ENCODE measurements at regions not wholly inside any gene's neighbourhood (a gene's known extent, or its start where the extent isn't known, plus 50 kb on each side); places are given as distances from the start of the nearest gene placed in this dataset.
"Not testable (repeated sequence)": the region's sequence is repeated elsewhere in the genome, so short reads cannot be mapped to it uniquely, and the experiment has no call there.

DNA sequence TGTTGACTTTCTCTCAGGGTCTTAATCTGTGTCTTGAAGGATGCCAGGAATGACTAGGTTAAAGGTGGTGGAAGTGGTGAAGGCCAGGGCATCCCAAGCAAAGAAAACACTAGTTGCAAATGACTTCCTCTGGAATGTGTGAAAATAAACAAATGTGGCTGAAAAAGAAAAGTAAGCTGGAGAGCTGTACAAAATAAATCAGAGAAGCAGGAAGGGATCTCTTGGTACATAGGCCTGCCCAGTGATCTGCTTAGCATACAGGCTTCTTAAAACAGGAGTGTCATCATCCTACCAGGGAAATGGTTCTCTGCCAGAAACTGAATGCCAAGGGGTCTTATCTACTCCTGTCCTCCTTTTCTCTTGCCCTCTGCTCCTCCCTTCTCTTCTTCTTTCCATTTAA is 1616.0 kb downstream of the KHDRBS2 start:
- DNase-seq (ENCODE audit: low spot score) = no peak

DNA sequence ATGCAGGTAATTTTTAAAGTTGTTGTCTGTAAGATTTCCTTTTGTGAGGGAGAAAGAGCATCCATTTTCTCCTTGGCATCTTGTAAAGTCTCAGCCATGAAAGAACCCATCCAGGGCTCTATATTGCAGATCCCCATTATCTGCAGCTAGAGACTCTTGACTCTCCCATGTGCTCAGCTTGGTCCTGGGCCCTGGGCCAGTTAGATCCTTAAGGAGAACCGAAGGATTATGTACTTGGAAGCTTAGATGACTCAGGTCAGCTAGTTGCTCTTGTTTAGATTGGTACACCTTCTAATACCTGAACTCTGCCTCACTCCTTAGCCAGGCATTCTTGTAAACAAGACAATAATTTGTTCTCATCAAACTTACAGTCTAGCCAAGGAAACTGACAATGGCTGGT is 1617.6 kb downstream of the KHDRBS2 start:
- no peak for DNase-seq (ENCODE audit: low spot score)

DNA sequence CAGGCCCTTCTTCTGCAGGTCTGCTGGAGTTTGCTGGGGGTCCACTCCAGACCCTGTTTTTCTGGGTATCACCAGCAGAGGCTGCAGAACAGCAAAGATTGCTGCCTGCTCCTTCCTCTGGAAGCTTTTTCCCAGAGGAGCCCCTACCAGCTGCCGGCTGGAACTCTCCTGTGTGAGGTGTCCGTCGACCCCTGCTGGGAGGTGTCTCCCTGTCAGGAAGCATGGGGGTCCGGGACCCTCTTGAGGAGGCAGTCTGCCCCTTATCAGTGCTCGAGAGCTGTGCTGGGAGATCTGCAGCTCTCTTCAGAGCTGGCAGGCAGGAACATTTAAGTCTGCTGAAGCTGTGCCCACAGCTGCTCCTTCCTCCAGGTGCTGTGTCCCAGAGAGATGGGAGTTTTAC is 1622.8 kb downstream of the KHDRBS2 start:
- not testable (repeated sequence) for DNase-seq (ENCODE audit: low spot score)

DNA sequence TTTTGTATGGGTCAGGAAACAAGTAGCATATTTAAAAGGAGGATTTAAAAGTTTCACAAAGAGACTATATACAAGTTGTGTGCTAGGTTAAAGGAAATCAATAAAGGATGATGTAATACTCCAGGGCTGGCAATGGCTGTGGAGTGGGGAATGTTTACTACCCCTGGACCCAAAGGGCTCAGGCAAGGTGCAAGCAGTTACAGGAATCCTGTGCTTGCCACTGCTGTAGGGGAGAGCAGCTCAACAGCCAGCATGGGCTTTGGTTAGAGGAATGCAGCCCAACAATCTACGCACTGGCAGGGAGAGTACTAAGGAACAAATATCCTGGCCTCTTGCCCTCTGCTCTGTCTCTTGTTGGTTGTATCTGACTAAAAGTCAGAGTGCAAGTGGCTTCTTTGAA is 1642.2 kb downstream of the KHDRBS2 start:
- peak; percentile 9 for DNase-seq (ENCODE audit: low spot score)

DNA sequence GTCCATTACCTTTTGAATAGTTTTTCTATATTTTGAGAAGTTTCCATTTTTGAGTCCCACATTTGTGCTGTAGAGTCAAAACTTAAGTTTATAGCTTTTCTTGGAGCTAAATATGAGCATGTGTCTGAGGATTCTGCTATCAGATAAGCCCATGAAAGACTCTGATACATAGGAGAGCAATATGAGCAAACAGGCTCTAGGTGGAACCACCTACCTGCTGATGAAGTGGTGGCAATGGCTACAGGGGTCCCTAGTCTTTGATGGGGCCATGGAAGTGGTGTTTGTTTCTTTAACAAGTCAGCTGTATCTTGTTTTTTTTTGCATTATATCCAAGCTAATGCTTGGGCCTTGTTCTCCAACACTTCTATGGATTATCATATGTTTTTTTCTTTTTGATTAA is 1646.8 kb downstream of the KHDRBS2 start:
- not testable (repeated sequence) for DNase-seq (ENCODE audit: low spot score)

Measured in iPS-NIHi11 (cell line).